Bronchial epithelial cell (primary cell): ENCODE measurements at regions not wholly inside any gene's neighbourhood (a gene's known extent, or its start where the extent isn't known, plus 50 kb on each side); places are given as distances from the start of the nearest gene placed in this dataset.
"Not testable (repeated sequence)": the region's sequence is repeated elsewhere in the genome, so short reads cannot be mapped to it uniquely, and the experiment has no call there.

Experiments
- DNase-seq: peaks from one replicate; pipeline ENCODE4 v3.0.0-alpha.2; 2010; ENCODE audit warnings: low read depth
- FAIRE-seq: peaks from 2 replicates; lab custom pipeline; 2011; peaks lifted over from hg19 to GRCh38; lab: Jason Lieb, UNC
- H3K27me3 ChIP-seq: 2 replicates; pipeline ENCODE4 v1.5.1; 2011; ENCODE audit warnings: low read length; ENCODE audit not compliant: control insufficient read depth, insufficient read depth
- H3K36me3 ChIP-seq: 2 replicates; pipeline ENCODE4 v1.5.1; 2011; ENCODE audit warnings: low read length; ENCODE audit not compliant: control insufficient read depth, insufficient read depth
- H3K4me3 ChIP-seq: 2 replicates; pipeline ENCODE4 v1.5.1; 2011; ENCODE audit warnings: mild to moderate bottlenecking, low read depth, low read length, control low read depth
- CTCF ChIP-seq: IDR thresholded peaks from 2 replicates; pipeline ENCODE4 v1.5.1; 2011; ENCODE audit warnings: mild to moderate bottlenecking, moderate library complexity, low read length, control low read depth, inconsistent platforms; ENCODE audit not compliant: insufficient read depth, severe bottlenecking

- TF ChIP-seq CTCF = no peak
- DNase-seq (no peak), FAIRE-seq (no peak)
- no peaks in the 10 kb centered on the region for H3K27me3 ChIP-seq
- H3K36me3 ChIP-seq = no peaks in the 10 kb centered on the region
- no peak overlapping the region for H3K4me3 ChIP-seq
These were observed 118.7 kb downstream of the BEND2 start for GRCh38 chrX:18102006-18102405.

GRCh38 chrX:18101087-18101486, 119.6 kb downstream of the BEND2 start:
- no peak overlapping the region for H3K4me3 ChIP-seq
- no peak for TF ChIP-seq CTCF
- no peak for FAIRE-seq

GRCh38 chrX:18099745-18100144, 120.9 kb downstream of the BEND2 start:
- FAIRE-seq (no peak), DNase-seq (peak; percentile 25)
- Histone ChIP-seq H3K36me3 (no peaks in the 10 kb centered on the region), H3K4me3 (no peak overlapping the region), H3K27me3 (no peaks in the 10 kb centered on the region)
- TF ChIP-seq CTCF = no peak

More at GRCh38 chrX:18101087-18101486, 119.6 kb downstream of the BEND2 start:
- DNase-seq = no peak
- Histone ChIP-seq H3K36me3 (no peaks in the 10 kb centered on the region), H3K27me3 (no peaks in the 10 kb centered on the region)

- DNase-seq (no peak), FAIRE-seq (no peak)
- no peak for TF ChIP-seq CTCF
- Histone ChIP-seq H3K36me3 (no peaks in the 10 kb centered on the region), H3K4me3 (no peak overlapping the region), H3K27me3 (no peaks in the 10 kb centered on the region)
These were observed 121.9 kb downstream of the BEND2 start for GRCh38 chrX:18098763-18099162.

GRCh38 chrX:18076434-18076833, 144.3 kb downstream of the BEND2 start:
- FAIRE-seq (no peak), DNase-seq (no peak)
- H3K36me3 ChIP-seq = no peaks in the 10 kb centered on the region
- no peaks in the 10 kb centered on the region for H3K27me3 ChIP-seq
- no peak overlapping the region for H3K4me3 ChIP-seq
- no peak for TF ChIP-seq CTCF

- no peaks in the 10 kb centered on the region for H3K36me3 ChIP-seq
- no peak for DNase-seq
- no peak overlapping the region for H3K4me3 ChIP-seq
- no peaks in the 10 kb centered on the region for H3K27me3 ChIP-seq
- no peak for TF ChIP-seq CTCF
- FAIRE-seq = no peak
These were observed 145.1 kb downstream of the BEND2 start for GRCh38 chrX:18075603-18076002.

GRCh38 chrX:18068045-18068444, 152.6 kb downstream of the BEND2 start:
- not testable (repeated sequence) for H3K4me3 ChIP-seq, DNase-seq, H3K27me3 ChIP-seq, H3K36me3 ChIP-seq, FAIRE-seq
